IMR-90 (cell line): ENCODE measurements at regions not wholly inside any gene's neighbourhood (a gene's known extent, or its start where the extent isn't known, plus 50 kb on each side); places are given as distances from the start of the nearest gene placed in this dataset.

ENCODE experiments used
- ATAC-seq: fragments of 200-7000 bp; cut with Tn5 transposase; 2 replicates; pipeline ENCODE4 v1.9.1; 2020; ENCODE audit warnings: low read depth, mild to moderate bottlenecking, moderate library complexity
- BruUV-seq: library from RNA; stranded (reverse); fragments of 400-500 nt; replicated peaks from 2 replicates; lab custom pipeline; 2021; lab: Mats Ljungman, UMichigan
- CTCF ChIA-PET: fragments of 300-600 bp; formaldehyde crosslinking; extraction: SDS; loops from one replicate; lab custom pipeline; 2021; ENCODE audit warnings: antibody characterized with exemption; lab: Yijun Ruan, JAX
- POLR2A ChIA-PET: fragments of 300-600 bp; sonication (Branson Sonifier 250); formaldehyde crosslinking; loops from one replicate; lab custom pipeline; 2022; ENCODE audit warnings: antibody characterized with exemption; ENCODE audit not compliant: unreplicated experiment; lab: Charles Lee
- DNase-seq: peaks from one replicate; pipeline ENCODE4 v3.0.0; 2013
- H2AFZ ChIP-seq: replicated peaks from 2 replicates; pipeline ENCODE3; 2013; ENCODE audit warnings: low read length, mild to moderate bottlenecking; ENCODE audit not compliant: poor library complexity
- H2AK5ac ChIP-seq: 2 replicates; pipeline ENCODE4 v1.6.1; 2013; ENCODE audit warnings: low read depth, low read length, inconsistent platforms
- H2AK9ac ChIP-seq: replicated peaks from 2 replicates; pipeline ENCODE3; 2013; ENCODE audit warnings: mild to moderate bottlenecking, low read depth, low read length, moderate library complexity; ENCODE audit not compliant: poor library complexity
- H2BK120ac ChIP-seq: 2 replicates; pipeline ENCODE4 v1.6.1; 2013; ENCODE audit warnings: low read depth, low read length, inconsistent platforms
- H2BK15ac ChIP-seq: 3 replicates; pipeline ENCODE4 v1.6.1; 2013; ENCODE audit warnings: low read depth, low read length, inconsistent platforms
- H2BK20ac ChIP-seq: 2 replicates; pipeline ENCODE4 v1.6.1; 2013; ENCODE audit warnings: low read depth, mild to moderate bottlenecking, inconsistent platforms, low read length, moderate library complexity
- H2BK5ac ChIP-seq: 2 replicates; pipeline ENCODE4 v1.6.1; 2013; ENCODE audit warnings: mild to moderate bottlenecking, low read depth, low read length, inconsistent platforms; ENCODE audit not compliant: poor library complexity, severe bottlenecking
- H3K14ac ChIP-seq: replicated peaks from 2 replicates; pipeline ENCODE4 v1.6.1; 2013; ENCODE audit warnings: low read depth, low read length, inconsistent platforms
- H3K18ac ChIP-seq: 2 replicates; pipeline ENCODE4 v1.6.1; 2013; ENCODE audit warnings: low read depth, low read length, control low read depth
- H3K23ac ChIP-seq: 2 replicates; pipeline ENCODE4 v1.6.1; 2013; ENCODE audit warnings: low read depth, low read length, inconsistent platforms
- H3K27ac ChIP-seq: 2 replicates; pipeline ENCODE4 v1.5.1; 2013; ENCODE audit warnings: mild to moderate bottlenecking, control low read depth, low read length; ENCODE audit not compliant: insufficient read depth
- H3K27me3 ChIP-seq: 2 replicates; pipeline ENCODE4 v1.6.1; 2013; ENCODE audit warnings: low read length; ENCODE audit not compliant: control insufficient read depth, insufficient read depth
- H3K36me3 ChIP-seq: 2 replicates; pipeline ENCODE4 v1.6.1; 2013; ENCODE audit warnings: low read length, mixed read lengths; ENCODE audit not compliant: control insufficient read depth, insufficient read depth
- H3K4ac ChIP-seq: 2 replicates; pipeline ENCODE4 v1.6.1; 2013; ENCODE audit warnings: low read depth, low read length, inconsistent platforms
- H3K4me1 ChIP-seq: 2 replicates; pipeline ENCODE4 v1.6.1; 2013; ENCODE audit warnings: low read length, mixed read lengths; ENCODE audit not compliant: control insufficient read depth, insufficient read depth
- H3K4me2 ChIP-seq: 2 replicates; pipeline ENCODE4 v1.6.1; 2013; ENCODE audit warnings: low read depth, mild to moderate bottlenecking, control low read depth, low read length, moderate library complexity
- H3K4me3 ChIP-seq: 2 replicates; pipeline ENCODE4 v1.5.1; 2013; ENCODE audit warnings: low read depth, mild to moderate bottlenecking, control low read depth, low read length, moderate library complexity; ENCODE audit not compliant: insufficient read depth
- H3K56ac ChIP-seq: 2 replicates; pipeline ENCODE4 v1.6.1; 2013; ENCODE audit warnings: low read length, inconsistent platforms; ENCODE audit not compliant: insufficient read depth; ENCODE audit errors: extremely low read depth
- H3K79me1 ChIP-seq, 2 experiments: 2 replicates each; pipeline ENCODE4 v1.6.1; 2013; ENCODE audit warnings: low read length in 2 of 2, inconsistent platforms in 1 of 2, low read depth in 1 of 2
- H3K9ac ChIP-seq: 2 replicates; pipeline ENCODE4 v1.6.1; 2013; ENCODE audit warnings: low read depth, low read length, control low read depth
- H3K9me1 ChIP-seq: 2 replicates; pipeline ENCODE4 v1.6.1; 2013; ENCODE audit warnings: low read length, inconsistent platforms; ENCODE audit not compliant: insufficient read depth
- H3K9me3 ChIP-seq: 2 replicates; pipeline ENCODE4 v1.6.1; 2013; ENCODE audit warnings: low read length; ENCODE audit not compliant: control insufficient read depth, insufficient read depth
- H4K20me1 ChIP-seq: 2 replicates; pipeline ENCODE4 v1.6.1; 2013; ENCODE audit warnings: low read length, inconsistent platforms; ENCODE audit not compliant: insufficient read depth
- H4K5ac ChIP-seq: 2 replicates; pipeline ENCODE4 v1.6.1; 2013; ENCODE audit warnings: mild to moderate bottlenecking, low read depth, low read length, control low read depth
- H4K8ac ChIP-seq, 2 experiments: 2 replicates each; pipeline ENCODE4 v1.6.1; 2013; ENCODE audit warnings: low read depth in 2 of 2, low read length in 2 of 2, control low read depth in 1 of 2, inconsistent platforms in 1 of 2
- H4K91ac ChIP-seq: 2 replicates; pipeline ENCODE4 v1.6.1; 2013; ENCODE audit warnings: low read depth, low read length, inconsistent platforms; ENCODE audit not compliant: insufficient read depth
- CEBPB ChIP-seq: IDR thresholded peaks from 2 replicates; pipeline ENCODE4 v1.6.1; 2012; ENCODE audit warnings: low read depth, low read length, improper control_type of control experiment
- MAZ ChIP-seq: IDR thresholded peaks from 2 replicates; pipeline ENCODE4 v1.6.1; 2012; ENCODE audit warnings: low read depth, mild to moderate bottlenecking, low read length, improper control_type of control experiment, moderate library complexity, borderline replicate concordance
- WGBS, 2 experiments: methylation state at CpG; one replicate each; pipeline versions ENCODE4 v1.1.5 to v1.1.7; 2013; ENCODE audit warnings: missing lambda C conversion rate in 2 of 2; ENCODE audit not compliant: insufficient read length in 1 of 2; ENCODE audit errors: extremely low coverage in 2 of 2; 5-methylcytosine and 5-hydroxymethylcytosine counted together
- dilution Hi-C: fragments of 300-500 bp; cut with HindIII; formaldehyde crosslinking; loops from one replicate; pipeline ENCODE4 v1.14.3; 2018; ENCODE audit warnings: low sequenced_read_pairs; ENCODE audit not compliant: unreplicated experiment
- in situ Hi-C: fragments of 300-500 bp; cut with MboI; formaldehyde crosslinking; loops from 3 replicates; pipeline ENCODE4 v1.14.3; 2019; ENCODE audit warnings: low sequenced_read_pairs, inconsistent platforms, mixed read lengths
- intact Hi-C: fragments of 100-400 bp; cut with micrococcal nuclease; formaldehyde crosslinking; loops from 2 replicates; pipeline ENCODE4 v1.10.0; 2022

GRCh38 chr4:117412661-117413060, 327.3 kb upstream of the TRAM1L1 start:
- no peak overlapping the region for H2AFZ ChIP-seq
- no peak overlapping the region for H3K18ac ChIP-seq
- no peak overlapping the region for H3K4me2 ChIP-seq
- H3K36me3 ChIP-seq: no peaks in the 10 kb centered on the region
- no peak overlapping the region for H3K4ac ChIP-seq
- H2BK5ac ChIP-seq: no peak overlapping the region
- H3K27me3 ChIP-seq: no peaks in the 10 kb centered on the region
- H4K91ac ChIP-seq: no peak overlapping the region
- H3K79me1 ChIP-seq: no peaks in the 10 kb centered on the region
- BruUV-seq: no TSS peak
- H2BK20ac ChIP-seq: no peak overlapping the region
- no peak overlapping the region for H2BK15ac ChIP-seq
- no peak overlapping the region for H2AK5ac ChIP-seq
- no peak overlapping the region for H2BK120ac ChIP-seq
- H2AK9ac ChIP-seq: no peak overlapping the region
- WGBS, 2 experiments: no CpG with 5 or more reads among the region's 2 CpGs
- H3K27ac ChIP-seq: no peak overlapping the region
- H3K4me3 ChIP-seq: no peak overlapping the region
- ATAC-seq: no peak
- H3K14ac ChIP-seq: no peak overlapping the region
- H3K9me3 ChIP-seq: no peaks in the 10 kb centered on the region
- H3K23ac ChIP-seq: no peak overlapping the region
- H4K5ac ChIP-seq: no peak overlapping the region
- no peaks in the 10 kb centered on the region for H4K20me1 ChIP-seq
- DNase-seq: no peak
- dilution Hi-C loops (no loop called here), intact Hi-C loops (no loop called here), in situ Hi-C loops (no loop called here)
- ChIA-PET POLR2A (no interaction called here), CTCF (interaction anchor here (0.6 kb wide), 1 partner anchor 97 kb away, joined by 3 read pairs; no protein-coding TSS in a partner anchor)
- H3K9ac ChIP-seq: no peak overlapping the region
- H3K9me1 ChIP-seq: 0 out of 2 replicates have a peak, but pooled peaks cover 4% of the 10 kb centered on the region
- no peak for TF ChIP-seq MAZ
- peak; percentile 73 for TF ChIP-seq CEBPB
- no peaks in the 10 kb centered on the region for H3K4me1 ChIP-seq
- no peak overlapping the region for H4K8ac ChIP-seq
- no peak overlapping the region for H3K56ac ChIP-seq
